Loucy (cell line): ENCODE measurements at regions not wholly inside any gene's neighbourhood (a gene's known extent, or its start where the extent isn't known, plus 50 kb on each side); places are given as distances from the start of the nearest gene placed in this dataset.
A peak's percentile ranks its signal among the peaks of the same experiment; 100 is the strongest.

Source experiments
- H2AFZ ChIP-seq: fragments of 200-600 bp; sonication (generic); 2 replicates; pipeline ENCODE4 v1.6.0; 2016; ENCODE audit warnings: antibody characterized with exemption, mild to moderate bottlenecking, low read length, moderate library complexity
- H3F3A ChIP-seq: fragments of 200-600 bp; 2 replicates; pipeline ENCODE4 v1.6.0; 2016; ENCODE audit warnings: antibody characterized with exemption, low read depth, mild to moderate bottlenecking
- H3K27me3 ChIP-seq: fragments of 200-600 bp; sonication (generic); 2 replicates; pipeline ENCODE4 v1.6.1; 2014; ENCODE audit warnings: low read length, mild to moderate bottlenecking; ENCODE audit not compliant: insufficient read depth, poor library complexity, severe bottlenecking
- H3K36me3 ChIP-seq: fragments of 200-600 bp; sonication (generic); 2 replicates; pipeline ENCODE4 v1.6.1; 2016; ENCODE audit warnings: low read length; ENCODE audit not compliant: insufficient read depth
- H3K4me1 ChIP-seq: fragments of 200-600 bp; sonication (generic); 2 replicates; pipeline ENCODE4 v1.5.1; 2014; ENCODE audit warnings: low read length, mild to moderate bottlenecking; ENCODE audit not compliant: insufficient read depth, poor library complexity, severe bottlenecking
- H3K4me2 ChIP-seq: fragments of 200-600 bp; sonication (generic); 2 replicates; pipeline ENCODE4 v1.6.0; 2014; ENCODE audit warnings: antibody characterized with exemption, low read length, low read depth, mild to moderate bottlenecking; ENCODE audit not compliant: poor library complexity, severe bottlenecking
- H3K4me3 ChIP-seq: fragments of 200-600 bp; sonication (generic); 2 replicates; pipeline ENCODE4 v1.5.1; 2014; ENCODE audit warnings: low read length, mild to moderate bottlenecking, mixed read lengths; ENCODE audit not compliant: poor library complexity, severe bottlenecking
- H3K79me2 ChIP-seq: fragments of 200-600 bp; sonication (generic); 2 replicates; pipeline ENCODE4 v1.6.1; 2014; ENCODE audit warnings: low read length; ENCODE audit not compliant: insufficient read depth
- H3K9ac ChIP-seq: fragments of 200-600 bp; sonication (generic); 2 replicates; pipeline ENCODE4 v1.6.0; 2014; ENCODE audit warnings: mild to moderate bottlenecking, low read depth, low read length, moderate library complexity; ENCODE audit not compliant: poor library complexity, severe bottlenecking
- H3K9me2 ChIP-seq: fragments of 200-600 bp; sonication (generic); replicated peaks from 2 replicates; pipeline ENCODE4 v1.6.1; 2016; ENCODE audit warnings: low read depth, low read length, mixed read lengths
- H3K9me3 ChIP-seq: fragments of 200-600 bp; sonication (generic); 2 replicates; pipeline ENCODE4 v1.6.1; 2014; ENCODE audit warnings: mild to moderate bottlenecking, antibody characterized with exemption, low read length, low read depth; ENCODE audit not compliant: insufficient read depth
- H4K20me1 ChIP-seq: fragments of 200-600 bp; sonication (generic); 2 replicates; pipeline ENCODE4 v1.6.0; 2014; ENCODE audit warnings: antibody characterized with exemption, low read length, mild to moderate bottlenecking; ENCODE audit not compliant: insufficient read depth, poor library complexity, severe bottlenecking
- EZH2phosphoT487 ChIP-seq: fragments of 200-600 bp; IDR thresholded peaks from 2 replicates; pipeline ENCODE4 v1.6.1; 2018; ENCODE audit warnings: antibody characterized with exemption, mild to moderate bottlenecking, moderate library complexity, borderline replicate concordance
- TF ChIP-seq, protein P1 (sequence below): fragments of 200-600 bp; sonication (generic); conservative IDR thresholded peaks from 2 replicates; pipeline ENCODE4 v1.5.1; 2014; ENCODE audit warnings: mild to moderate bottlenecking, antibody characterized with exemption, low read length

DNA sequence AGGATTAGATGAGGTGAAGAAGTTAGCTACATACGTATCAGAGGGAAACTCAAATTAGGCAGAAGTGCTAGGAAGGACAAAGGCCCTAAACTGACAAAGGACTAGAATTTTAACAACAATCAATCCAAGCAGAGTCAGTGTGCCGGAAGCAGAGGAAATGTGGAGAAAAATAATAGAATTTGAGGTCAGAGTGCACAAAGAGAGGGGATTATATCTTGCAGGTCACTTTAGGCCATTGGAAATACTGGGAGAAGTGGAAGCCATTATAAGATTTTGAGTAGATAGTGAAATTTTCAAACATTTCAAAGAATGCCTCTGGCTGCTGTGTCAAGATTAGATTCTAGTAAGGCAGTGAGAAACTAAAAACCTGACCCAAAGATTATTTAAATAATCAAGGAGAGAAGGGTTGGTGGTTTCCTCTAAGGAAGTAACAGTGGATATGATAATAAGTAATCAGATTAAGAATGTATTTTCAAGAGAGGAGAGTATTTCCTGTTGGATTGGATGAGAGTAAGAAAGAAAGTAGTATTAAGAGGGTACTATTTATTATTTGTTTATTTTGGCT, 889.2 kb upstream of the NCAM2 start:
- TF ChIP-seq EZH2phosphoT487 = no peak
- TF ChIP-seq, protein P1, sequence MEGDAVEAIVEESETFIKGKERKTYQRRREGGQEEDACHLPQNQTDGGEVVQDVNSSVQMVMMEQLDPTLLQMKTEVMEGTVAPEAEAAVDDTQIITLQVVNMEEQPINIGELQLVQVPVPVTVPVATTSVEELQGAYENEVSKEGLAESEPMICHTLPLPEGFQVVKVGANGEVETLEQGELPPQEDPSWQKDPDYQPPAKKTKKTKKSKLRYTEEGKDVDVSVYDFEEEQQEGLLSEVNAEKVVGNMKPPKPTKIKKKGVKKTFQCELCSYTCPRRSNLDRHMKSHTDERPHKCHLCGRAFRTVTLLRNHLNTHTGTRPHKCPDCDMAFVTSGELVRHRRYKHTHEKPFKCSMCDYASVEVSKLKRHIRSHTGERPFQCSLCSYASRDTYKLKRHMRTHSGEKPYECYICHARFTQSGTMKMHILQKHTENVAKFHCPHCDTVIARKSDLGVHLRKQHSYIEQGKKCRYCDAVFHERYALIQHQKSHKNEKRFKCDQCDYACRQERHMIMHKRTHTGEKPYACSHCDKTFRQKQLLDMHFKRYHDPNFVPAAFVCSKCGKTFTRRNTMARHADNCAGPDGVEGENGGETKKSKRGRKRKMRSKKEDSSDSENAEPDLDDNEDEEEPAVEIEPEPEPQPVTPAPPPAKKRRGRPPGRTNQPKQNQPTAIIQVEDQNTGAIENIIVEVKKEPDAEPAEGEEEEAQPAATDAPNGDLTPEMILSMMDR = no peak
- H4K20me1 ChIP-seq = no peaks in the 10 kb centered on the region
- no peak overlapping the region for H3K4me3 ChIP-seq
- H2AFZ ChIP-seq = no peak overlapping the region
- no peaks in the 10 kb centered on the region for H3K9me2 ChIP-seq
- H3K4me1 ChIP-seq = no peaks in the 10 kb centered on the region
- H3F3A ChIP-seq = no peaks in the 10 kb centered on the region
- no peaks in the 10 kb centered on the region for H3K79me2 ChIP-seq
- H3K9ac ChIP-seq = no peak overlapping the region
- peak overlapping the region; percentile 7 for H3K4me2 ChIP-seq
- H3K27me3 ChIP-seq = no peaks in the 10 kb centered on the region
- H3K36me3 ChIP-seq = no peaks in the 10 kb centered on the region
- H3K9me3 ChIP-seq = no peaks in the 10 kb centered on the region

DNA sequence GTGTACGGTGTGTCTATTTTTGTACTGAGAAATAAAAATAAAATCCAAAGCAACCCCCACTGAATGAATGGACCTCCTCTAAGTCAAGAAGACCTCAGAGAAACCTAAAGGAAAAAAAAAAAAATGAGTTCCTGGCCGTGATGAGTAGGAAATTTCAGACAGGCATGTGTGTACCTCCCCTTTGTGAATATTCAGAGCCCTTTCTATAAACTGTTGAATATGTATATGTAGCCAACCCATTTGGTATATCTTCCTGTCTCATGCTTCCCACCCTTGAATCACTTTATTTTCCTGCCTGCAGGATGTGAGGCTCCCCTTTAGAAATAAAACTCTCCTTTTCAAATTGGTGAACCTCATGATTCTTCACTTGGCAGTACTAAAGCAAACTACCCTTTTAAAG, 887.8 kb upstream of the NCAM2 start:
- TF ChIP-seq, protein P1 = no peak
- no peak for TF ChIP-seq EZH2phosphoT487
- Histone ChIP-seq H3K79me2 (no peaks in the 10 kb centered on the region), H3K4me1 (no peaks in the 10 kb centered on the region), H3K9ac (no peak overlapping the region), H4K20me1 (no peaks in the 10 kb centered on the region), H3K9me2 (no peaks in the 10 kb centered on the region), H3K4me2 (no peak overlapping the region), H3F3A (no peaks in the 10 kb centered on the region), H3K36me3 (no peaks in the 10 kb centered on the region), H2AFZ (no peak overlapping the region), H3K9me3 (no peaks in the 10 kb centered on the region), H3K27me3 (no peaks in the 10 kb centered on the region), H3K4me3 (no peak overlapping the region)

DNA sequence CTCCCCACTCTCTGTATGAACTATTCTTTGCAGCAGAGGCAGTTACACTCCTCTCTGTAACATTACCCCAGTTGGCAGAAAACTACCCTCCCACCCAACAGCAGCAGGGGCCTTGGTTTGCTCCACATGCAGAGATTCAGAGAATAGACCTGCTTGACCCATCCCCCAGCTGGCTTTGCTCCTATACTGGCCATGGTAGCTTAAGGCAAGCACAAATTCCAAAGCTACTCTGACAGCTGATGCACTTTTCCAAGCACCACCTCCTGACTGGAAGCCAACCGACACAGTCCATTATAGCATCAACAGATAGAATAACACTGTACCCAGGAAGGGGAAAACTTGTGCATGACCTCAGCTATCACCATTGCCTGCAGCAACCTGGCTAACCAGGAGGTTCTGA, 846.5 kb upstream of the NCAM2 start:
- Histone ChIP-seq H3K4me2 (no peak overlapping the region), H3F3A (no peaks in the 10 kb centered on the region), H3K9me3 (no peaks in the 10 kb centered on the region; the same call in 1 of the 2 replicates), H2AFZ (no peak overlapping the region), H3K4me3 (no peak overlapping the region), H3K27me3 (no peaks in the 10 kb centered on the region), H3K9ac (no peak overlapping the region), H4K20me1 (no peaks in the 10 kb centered on the region), H3K36me3 (no peaks in the 10 kb centered on the region), H3K4me1 (no peaks in the 10 kb centered on the region), H3K79me2 (no peaks in the 10 kb centered on the region), H3K9me2 (no peaks in the 10 kb centered on the region)
- TF ChIP-seq EZH2phosphoT487 = no peak
- TF ChIP-seq, protein P1 = no peak
